ENCODE measurements at regions not wholly inside any gene's neighbourhood (a gene's known extent, or its start where the extent isn't known, plus 50 kb on each side); places are given as distances from the start of the nearest gene placed in this dataset.

DNA sequence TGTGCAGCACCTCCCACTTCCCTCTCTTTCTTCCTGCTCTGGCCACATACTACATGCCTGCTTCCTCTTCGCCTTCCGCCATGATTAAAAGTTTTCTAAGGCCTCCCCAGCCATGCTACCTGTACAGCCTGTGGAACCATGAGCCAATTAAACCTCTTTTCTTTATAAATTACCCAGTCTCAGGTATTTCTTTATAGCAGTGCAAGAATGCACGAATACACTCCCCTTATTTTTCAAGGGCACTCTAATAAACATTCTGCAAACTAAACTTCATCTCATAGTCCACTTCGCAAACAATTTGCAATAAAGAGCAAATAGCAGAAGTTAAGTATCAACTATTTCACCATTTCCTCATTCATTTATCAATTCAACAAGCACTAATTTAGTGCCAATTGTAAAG is 351.3 kb downstream of the PID1 start:
- Histone ChIP-seq H3F3A (ENCODE audit: low read length, unreplicated experiment) (no peaks in the 10 kb centered on the region), H3K4me1 (ENCODE audit: insufficient read depth, low read length) (no peaks in the 10 kb centered on the region), H3K79me2 (ENCODE audit: low read length) (no peaks in the 10 kb centered on the region), H3K4me3 (ENCODE audit: low read length) (no peak overlapping the region), H3K36me3 (ENCODE audit: low read depth, low read length) (no peaks in the 10 kb centered on the region), H3K27me3 (ENCODE audit: low read length) (no peaks in the 10 kb centered on the region), H3K27ac (ENCODE audit: low read length) (no peak overlapping the region), H3K9ac (ENCODE audit: low read length) (no peak overlapping the region), H2AFZ (ENCODE audit: low read length) (no peak overlapping the region), H4K20me1 (ENCODE audit: low read length) (no peaks in the 10 kb centered on the region), H3K9me3 (ENCODE audit: low read length) (no peaks in the 10 kb centered on the region), H3K9me2 (replicated peaks; ENCODE audit: low read length) (no peaks in the 10 kb centered on the region), H3K4me2 (ENCODE audit: low read length) (no peak overlapping the region)
- ATAC-seq, result no peak
- ChIA-PET CTCF (no interaction called here), POLR2A (ENCODE audit: unreplicated experiment) (no interaction called here)
- no TSS peak for BruUV-seq (replicated peaks)
- TF ChIP-seq, protein P1, sequence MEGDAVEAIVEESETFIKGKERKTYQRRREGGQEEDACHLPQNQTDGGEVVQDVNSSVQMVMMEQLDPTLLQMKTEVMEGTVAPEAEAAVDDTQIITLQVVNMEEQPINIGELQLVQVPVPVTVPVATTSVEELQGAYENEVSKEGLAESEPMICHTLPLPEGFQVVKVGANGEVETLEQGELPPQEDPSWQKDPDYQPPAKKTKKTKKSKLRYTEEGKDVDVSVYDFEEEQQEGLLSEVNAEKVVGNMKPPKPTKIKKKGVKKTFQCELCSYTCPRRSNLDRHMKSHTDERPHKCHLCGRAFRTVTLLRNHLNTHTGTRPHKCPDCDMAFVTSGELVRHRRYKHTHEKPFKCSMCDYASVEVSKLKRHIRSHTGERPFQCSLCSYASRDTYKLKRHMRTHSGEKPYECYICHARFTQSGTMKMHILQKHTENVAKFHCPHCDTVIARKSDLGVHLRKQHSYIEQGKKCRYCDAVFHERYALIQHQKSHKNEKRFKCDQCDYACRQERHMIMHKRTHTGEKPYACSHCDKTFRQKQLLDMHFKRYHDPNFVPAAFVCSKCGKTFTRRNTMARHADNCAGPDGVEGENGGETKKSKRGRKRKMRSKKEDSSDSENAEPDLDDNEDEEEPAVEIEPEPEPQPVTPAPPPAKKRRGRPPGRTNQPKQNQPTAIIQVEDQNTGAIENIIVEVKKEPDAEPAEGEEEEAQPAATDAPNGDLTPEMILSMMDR (conservative IDR thresholded peaks at IDR 0.05; ENCODE audit: low read depth, low read length), result no peak
- TF ChIP-seq EZH2 (IDR thresholded peaks at IDR 0.05; ENCODE audit: low read length, unreplicated experiment), result no peak
- no peak for TF ChIP-seq EZH2phosphoT487 (IDR thresholded peaks at IDR 0.05; ENCODE audit: borderline replicate concordance, low read length)
- intact Hi-C loops (cut with micrococcal nuclease), result no loop called here
- no peak for DNase-seq

DNA sequence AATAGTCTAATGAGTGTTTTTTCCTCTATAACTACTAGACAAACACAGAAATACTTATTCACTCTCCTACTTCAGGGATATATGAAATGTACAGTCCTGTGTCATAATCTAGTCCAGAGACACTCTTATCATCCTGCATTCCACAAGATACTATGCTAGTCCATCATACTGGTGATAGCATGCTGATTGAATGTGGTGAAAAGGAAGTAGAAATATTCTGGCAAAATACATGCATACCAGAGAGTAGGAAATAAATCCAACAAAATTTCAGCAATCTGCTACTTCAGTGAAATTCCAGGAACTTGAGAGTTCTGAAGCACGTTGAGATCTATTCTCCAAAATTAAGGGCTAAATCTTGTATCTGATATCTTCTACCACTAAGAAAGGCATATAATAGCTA is 353.9 kb downstream of the PID1 start:
- POLR2A ChIA-PET (ENCODE audit: unreplicated experiment), result no interaction called here
- Histone ChIP-seq H3F3A (ENCODE audit: low read length, unreplicated experiment) (no peaks in the 10 kb centered on the region), H3K9me3 (ENCODE audit: low read length) (no peaks in the 10 kb centered on the region), H3K4me3 (ENCODE audit: low read length) (no peak overlapping the region), H4K20me1 (ENCODE audit: low read length) (no peaks in the 10 kb centered on the region), H3K27me3 (ENCODE audit: low read length) (no peaks in the 10 kb centered on the region), H2AFZ (ENCODE audit: low read length) (no peak overlapping the region), H3K79me2 (ENCODE audit: low read length) (no peaks in the 10 kb centered on the region), H3K4me1 (ENCODE audit: insufficient read depth, low read length) (no peaks in the 10 kb centered on the region), H3K36me3 (ENCODE audit: low read depth, low read length) (no peaks in the 10 kb centered on the region), H3K27ac (ENCODE audit: low read length) (no peak overlapping the region), H3K9ac (ENCODE audit: low read length) (no peak overlapping the region), H3K9me2 (replicated peaks; ENCODE audit: low read length) (no peaks in the 10 kb centered on the region), H3K4me2 (ENCODE audit: low read length) (no peak overlapping the region)
- TF ChIP-seq EZH2phosphoT487 (IDR thresholded peaks at IDR 0.05; ENCODE audit: borderline replicate concordance, low read length) (no peak), EZH2 (IDR thresholded peaks at IDR 0.05; ENCODE audit: low read length, unreplicated experiment) (no peak)
- TF ChIP-seq, protein P1 (conservative IDR thresholded peaks at IDR 0.05; ENCODE audit: low read depth, low read length), result no peak
- peak; percentile 2 for DNase-seq
- BruUV-seq (replicated peaks), result no TSS peak
- CTCF ChIA-PET, result no interaction called here
- ATAC-seq, result no peak
- intact Hi-C loops (cut with micrococcal nuclease), result no loop called here

DNA sequence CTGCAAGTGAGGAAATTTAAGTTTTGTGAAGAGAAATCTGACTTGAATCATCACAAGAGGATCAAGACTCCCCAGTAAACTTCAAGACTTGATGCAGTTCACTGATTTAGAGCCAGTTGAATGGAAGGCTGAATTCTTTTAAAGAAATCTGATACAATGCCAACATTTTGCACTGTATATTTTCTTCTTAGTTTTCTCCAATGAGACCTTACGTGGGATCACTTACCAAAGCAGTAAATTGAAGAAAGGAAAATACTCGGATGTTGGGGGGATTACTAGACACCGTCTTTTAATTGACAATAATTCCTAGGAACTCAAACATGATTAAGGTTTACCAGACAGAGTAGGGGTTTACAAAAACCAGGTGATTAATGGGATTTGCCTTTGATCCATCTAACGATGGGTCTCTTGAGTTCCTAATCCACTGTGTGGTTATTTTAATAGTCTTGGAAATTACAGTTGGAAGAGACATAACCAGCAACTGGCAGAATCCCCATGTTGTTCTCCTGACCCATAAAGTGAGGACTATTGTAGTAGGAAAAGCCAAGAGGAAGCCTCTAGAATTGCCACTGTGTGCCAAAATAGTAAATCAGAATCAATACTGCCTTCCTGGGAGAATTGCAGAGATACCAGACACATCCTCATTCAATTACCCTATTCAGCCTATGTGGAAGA is 354.5 kb downstream of the PID1 start:
- no TSS peak for BruUV-seq (replicated peaks)
- H3K4me2 ChIP-seq (ENCODE audit: low read length), result no peak overlapping the region
- no peaks in the 10 kb centered on the region for H3K79me2 ChIP-seq (ENCODE audit: low read length)
- no peak overlapping the region for H3K9ac ChIP-seq (ENCODE audit: low read length)
- H4K20me1 ChIP-seq (ENCODE audit: low read length), result no peaks in the 10 kb centered on the region
- ATAC-seq, result no peak
- no peaks in the 10 kb centered on the region for H3K27me3 ChIP-seq (ENCODE audit: low read length)
- no peaks in the 10 kb centered on the region for H3F3A ChIP-seq (ENCODE audit: low read length, unreplicated experiment)
- H3K36me3 ChIP-seq (ENCODE audit: low read depth, low read length), result no peaks in the 10 kb centered on the region
- ChIA-PET CTCF (no interaction called here), POLR2A (ENCODE audit: unreplicated experiment) (no interaction called here)
- no peaks in the 10 kb centered on the region for H3K4me1 ChIP-seq (ENCODE audit: insufficient read depth, low read length)
- no peaks in the 10 kb centered on the region for H3K9me2 ChIP-seq (replicated peaks; ENCODE audit: low read length)
- no peak overlapping the region for H3K4me3 ChIP-seq (ENCODE audit: low read length)
- intact Hi-C loops (cut with micrococcal nuclease), result no loop called here
- DNase-seq, result no peak
- H2AFZ ChIP-seq (ENCODE audit: low read length), result no peak overlapping the region
- TF ChIP-seq EZH2phosphoT487 (IDR thresholded peaks at IDR 0.05; ENCODE audit: borderline replicate concordance, low read length), result no peak
- TF ChIP-seq, protein P1 (conservative IDR thresholded peaks at IDR 0.05; ENCODE audit: low read depth, low read length), result no peak
- TF ChIP-seq EZH2 (IDR thresholded peaks at IDR 0.05; ENCODE audit: low read length, unreplicated experiment), result no peak
- H3K27ac ChIP-seq (ENCODE audit: low read length), result no peak overlapping the region
- no peaks in the 10 kb centered on the region for H3K9me3 ChIP-seq (ENCODE audit: low read length)
